Psoas muscle (tissue), 7 donors: ENCODE measurements at regions not wholly inside any gene's neighbourhood (a gene's known extent, or its start where the extent isn't known, plus 50 kb on each side); places are given as distances from the start of the nearest gene placed in this dataset.

Experiments used
- ATAC-seq, 4 donors: fragments of 200-7000 bp; cut with Tn5 transposase; one replicate each; pipeline ENCODE4 v1.9.1; 2020; ENCODE audit warnings: moderate library complexity in 3 of 4, mild to moderate bottlenecking in 2 of 4
- DNase-seq, 2 donors: peaks; one replicate each; pipeline ENCODE4 v3.0.0-alpha.2; 2020
- H3K27ac ChIP-seq: fragments of 200-600 bp; one replicate; pipeline ENCODE4 v1.8.0; 2022
- H3K27me3 ChIP-seq, 3 donors: fragments of 200-600 bp in 1 of 3; one replicate each; pipeline versions ENCODE4 v1.6.1 to v1.8.0; 2013 to 2022; ENCODE audit warnings: low read length in 2 of 3, mild to moderate bottlenecking in 2 of 3, moderate library complexity in 1 of 3; ENCODE audit not compliant: insufficient read depth in 3 of 3
- H3K36me3 ChIP-seq, 2 donors: fragments of 200-600 bp in 1 of 2; one replicate each; pipeline versions ENCODE4 v1.6.1 to v1.8.0; 2013 to 2022; ENCODE audit warnings: low read depth in 1 of 2, mild to moderate bottlenecking in 1 of 2, moderate library complexity in 1 of 2; ENCODE audit not compliant: insufficient read depth in 1 of 2
- H3K4me1 ChIP-seq: fragments of 200-600 bp; one replicate; pipeline ENCODE4 v1.8.0; 2022
- H3K4me3 ChIP-seq: fragments of 200-600 bp; one replicate; pipeline ENCODE4 v1.8.0; 2022; ENCODE audit warnings: mild to moderate bottlenecking
- H3K9me3 ChIP-seq: fragments of 200-600 bp; one replicate; pipeline ENCODE4 v1.8.0; 2022
- WGBS, 3 donors: extraction: QIAGEN DNeasy Blood & Tissue Kit; methylation state at CpG; one replicate each; pipeline versions ENCODE4 v1.1.6 to v1.1.7; 2013; 5-methylcytosine and 5-hydroxymethylcytosine counted together
- intact Hi-C, 2 donors: fragments of 100-400 bp; cut with DNase I; formaldehyde crosslinking; loops; one replicate each; pipeline versions ENCODE4 v1.11.0 to v1.14.2; 2022
- TF ChIP-seq, protein P1 (sequence below): fragments of 200-600 bp; IDR thresholded peaks from one replicate; pipeline ENCODE4 v1.8.0; 2022; ENCODE audit warnings: antibody characterized with exemption
- donor health status: healthy with polysubstance abuse.
- donor health status: DM: no; HTN: no; CAD: no; lungs with moderate emphysema.
- donor health status: Bipolar disorder and iron deficiency.
- donor health status: healthy.
- donor health status: DM: yes; HTN: yes; CAD: no.
- donor health status: DM: no; HTN: no; CAD: no.
- donor health status: DM: yes; HTN: yes; CAD: no.

DNA sequence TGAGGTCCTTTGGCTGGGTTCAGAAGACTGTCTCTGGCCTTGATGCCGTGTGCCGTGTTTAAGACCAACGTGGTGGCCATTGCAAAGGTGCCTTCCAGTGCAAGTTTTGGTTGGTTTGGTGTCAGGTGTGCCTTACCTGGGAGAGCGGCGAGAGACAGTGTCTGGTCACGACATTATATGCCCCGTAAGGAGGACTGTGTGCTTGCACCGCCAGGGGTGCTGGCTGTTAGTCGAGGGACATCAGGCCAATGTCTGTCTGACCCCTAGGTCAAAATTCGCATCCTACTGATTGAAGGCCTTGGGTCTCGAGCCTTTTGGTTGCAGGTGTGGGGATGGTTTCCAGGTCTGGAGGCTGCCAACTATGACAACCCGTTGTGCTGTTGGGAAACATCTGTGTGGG lies 111.9 kb downstream of the SNRPN start:
- Histone ChIP-seq H3K9me3 (peaks cover 98% of the 10 kb centered on the region), H3K4me3 (no peak overlapping the region), H3K36me3 (peaks cover 0 to 54% of the 10 kb centered on the region in 2 donors), H3K27me3 (no peaks in the 10 kb centered on the region), H3K27ac (no peak overlapping the region), H3K4me1 (no peaks in the 10 kb centered on the region)
- ATAC-seq = no peak
- intact Hi-C loops = no loop called here
- 84 to 90% (median 89%) methylated on average over 12 of the region's 12 CpGs for WGBS, 3 donors
- TF ChIP-seq, protein P1, sequence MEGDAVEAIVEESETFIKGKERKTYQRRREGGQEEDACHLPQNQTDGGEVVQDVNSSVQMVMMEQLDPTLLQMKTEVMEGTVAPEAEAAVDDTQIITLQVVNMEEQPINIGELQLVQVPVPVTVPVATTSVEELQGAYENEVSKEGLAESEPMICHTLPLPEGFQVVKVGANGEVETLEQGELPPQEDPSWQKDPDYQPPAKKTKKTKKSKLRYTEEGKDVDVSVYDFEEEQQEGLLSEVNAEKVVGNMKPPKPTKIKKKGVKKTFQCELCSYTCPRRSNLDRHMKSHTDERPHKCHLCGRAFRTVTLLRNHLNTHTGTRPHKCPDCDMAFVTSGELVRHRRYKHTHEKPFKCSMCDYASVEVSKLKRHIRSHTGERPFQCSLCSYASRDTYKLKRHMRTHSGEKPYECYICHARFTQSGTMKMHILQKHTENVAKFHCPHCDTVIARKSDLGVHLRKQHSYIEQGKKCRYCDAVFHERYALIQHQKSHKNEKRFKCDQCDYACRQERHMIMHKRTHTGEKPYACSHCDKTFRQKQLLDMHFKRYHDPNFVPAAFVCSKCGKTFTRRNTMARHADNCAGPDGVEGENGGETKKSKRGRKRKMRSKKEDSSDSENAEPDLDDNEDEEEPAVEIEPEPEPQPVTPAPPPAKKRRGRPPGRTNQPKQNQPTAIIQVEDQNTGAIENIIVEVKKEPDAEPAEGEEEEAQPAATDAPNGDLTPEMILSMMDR = no peak
- DNase-seq = no peak

DNA sequence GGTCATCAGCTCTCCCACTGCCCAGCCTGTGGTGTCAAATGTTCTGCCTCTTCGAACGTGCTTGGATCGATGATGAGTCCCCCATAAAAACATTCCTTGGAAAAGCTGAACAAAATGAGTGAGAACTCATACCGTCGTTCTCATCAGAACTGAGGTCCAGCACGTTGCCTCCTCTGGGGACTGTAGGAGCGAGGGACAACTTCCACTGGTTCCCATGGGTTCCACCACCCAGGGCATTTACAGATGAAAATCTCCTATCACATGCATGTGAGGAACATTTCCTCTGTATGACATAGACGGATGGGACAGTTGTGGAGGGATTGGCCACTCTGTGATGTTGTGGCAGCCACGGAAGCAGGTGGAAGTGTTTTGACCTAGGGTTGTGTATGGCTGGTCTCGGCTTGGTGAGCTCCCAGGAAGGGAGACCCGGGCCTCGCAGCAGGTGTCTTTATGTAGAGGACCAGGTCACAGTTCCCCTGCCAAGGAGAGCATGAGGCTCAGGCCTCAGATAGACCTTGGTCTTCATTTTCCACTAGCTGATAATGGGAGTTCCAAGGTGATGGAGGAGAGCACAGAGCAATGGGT lies 113.0 kb downstream of the SNRPN start:
- intact Hi-C loops = no loop called here
- no peak for DNase-seq
- WGBS, 3 donors = 87 to 90% (median 88%) methylated on average over 12 of the region's 12 CpGs
- H3K9me3 ChIP-seq = peaks cover 98% of the 10 kb centered on the region
- no peak overlapping the region for H3K4me3 ChIP-seq
- H3K27ac ChIP-seq = no peak overlapping the region
- H3K4me1 ChIP-seq = no peaks in the 10 kb centered on the region
- ATAC-seq = no peak
- TF ChIP-seq, protein P1 = no peak
- peaks cover 5 to 51% of the 10 kb centered on the region in 2 donors for H3K36me3 ChIP-seq
- H3K27me3 ChIP-seq = no peaks in the 10 kb centered on the region

DNA sequence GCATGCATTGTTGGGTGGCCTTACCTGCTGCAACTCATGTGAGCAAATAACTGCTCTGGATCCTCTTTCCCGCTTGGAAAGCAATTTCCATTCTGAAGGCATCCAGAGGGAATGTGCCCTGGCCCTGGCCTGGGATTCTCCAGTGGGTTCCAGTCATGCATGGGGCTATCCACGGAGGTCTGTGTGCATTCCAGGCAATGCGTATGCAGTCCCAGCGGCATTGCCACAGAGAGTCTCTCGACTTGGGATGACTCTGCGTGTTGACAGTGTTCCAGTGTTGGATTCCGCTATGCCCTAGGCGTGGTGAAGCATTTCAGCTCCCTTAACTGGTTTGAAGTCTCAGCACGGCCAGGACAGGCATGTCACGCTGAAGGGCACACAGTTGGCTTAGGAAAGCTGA lies 113.9 kb downstream of the SNRPN start:
- no peak for DNase-seq
- 83 to 87% (median 87%) methylated on average over 10 of the region's 10 CpGs for WGBS, 3 donors
- TF ChIP-seq, protein P1 = no peak
- no peak overlapping the region for H3K4me3 ChIP-seq
- intact Hi-C loops = no loop called here
- no peak for ATAC-seq
- no peak overlapping the region for H3K27ac ChIP-seq
- H3K27me3 ChIP-seq = no peaks in the 10 kb centered on the region
- no peaks in the 10 kb centered on the region for H3K4me1 ChIP-seq
- peaks cover 5 to 55% of the 10 kb centered on the region in 2 donors for H3K36me3 ChIP-seq
- peaks cover 98% of the 10 kb centered on the region for H3K9me3 ChIP-seq

DNA sequence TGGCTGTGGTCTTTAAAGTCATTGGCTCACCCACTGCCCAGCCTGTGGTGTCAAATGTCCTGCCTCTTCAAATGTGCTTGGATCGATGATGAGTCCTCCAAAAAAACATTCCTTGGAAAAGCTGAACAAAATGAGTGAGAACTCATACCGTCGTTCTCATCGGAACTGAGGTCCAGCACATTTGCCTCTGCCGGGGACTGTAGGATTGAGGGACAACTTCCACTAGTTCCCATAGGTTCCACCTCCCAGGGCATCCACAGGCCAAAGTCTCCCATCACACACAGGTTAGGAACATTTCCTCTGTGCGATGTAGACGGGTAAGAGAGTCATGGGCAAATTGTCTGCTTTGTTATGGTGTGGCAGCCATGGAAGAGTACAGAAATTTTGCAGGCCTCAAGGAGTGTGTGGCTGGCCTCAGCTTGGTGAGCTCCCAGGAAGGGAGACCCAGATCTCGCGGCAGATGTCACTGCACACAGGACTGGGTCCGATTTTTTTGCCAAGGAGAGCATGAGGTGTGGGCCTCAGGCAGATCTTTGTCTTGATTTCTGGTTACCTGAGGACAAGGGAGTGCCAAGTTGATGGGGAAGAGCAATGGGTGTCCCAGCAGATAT lies 115.7 kb downstream of the SNRPN start:
- no peak for ATAC-seq
- DNase-seq = no peak
- Histone ChIP-seq H3K4me1 (no peaks in the 10 kb centered on the region), H3K9me3 (peaks cover 98% of the 10 kb centered on the region), H3K27ac (no peak overlapping the region), H3K4me3 (no peak overlapping the region), H3K36me3 (peaks cover 11 to 62% of the 10 kb centered on the region in 2 donors), H3K27me3 (no peaks in the 10 kb centered on the region)
- TF ChIP-seq, protein P1 = no peak
- intact Hi-C loops = no loop called here
- 93 to 95% (median 94%) methylated on average over 10 of the region's 10 CpGs for WGBS, 3 donors
